SK-N-SH (cell line): ENCODE measurements at regions not wholly inside any gene's neighbourhood (a gene's known extent, or its start where the extent isn't known, plus 50 kb on each side); places are given as distances from the start of the nearest gene placed in this dataset.

Source experiments
- CTCF ChIA-PET: fragments of 300-600, 350-600 bp; formaldehyde crosslinking; extraction: SDS; loops from one replicate; lab custom pipeline; 2021; lab: Yijun Ruan, JAX
- POLR2A ChIA-PET: fragments of 350-600 bp; sonication (Branson Sonifier 250); formaldehyde crosslinking; extraction: SDS; loops from one replicate; lab custom pipeline; 2020; ENCODE audit warnings: antibody characterized with exemption, inconsistent platforms; lab: Yijun Ruan, JAX
- DNase-seq: peaks from one replicate; pipeline ENCODE4 v3.0.0; 2012
- H2AFZ ChIP-seq: fragments of 200-600 bp; sonication (generic); 2 replicates; pipeline ENCODE4 v1.8.1; 2016; ENCODE audit warnings: antibody characterized with exemption, mild to moderate bottlenecking, low read depth
- H3F3A ChIP-seq: fragments of 200-600 bp; sonication (generic); replicated peaks from 2 replicates; pipeline ENCODE3; 2016; ENCODE audit warnings: antibody characterized with exemption, mild to moderate bottlenecking; ENCODE audit not compliant: insufficient read depth
- H3K27ac ChIP-seq, 2 experiments: fragments of 200-500 bp in 1 of 2; fragments of 200-600 bp in 1 of 2; sonication (Bioruptor generic) in 1 of 2; sonication (generic), shearing (Covaris generic) in 1 of 2; 2 replicates each; pipeline versions ENCODE4 v1.5.1 to v1.6.1; 2014 to 2016; ENCODE audit warnings: low read depth in 2 of 2, inconsistent platforms in 1 of 2, low read length in 1 of 2, mild to moderate bottlenecking in 1 of 2, mixed read lengths in 1 of 2
- H3K27me3 ChIP-seq: fragments of 200-600 bp; sonication (generic), shearing (Covaris generic); 2 replicates; pipeline ENCODE4 v1.6.1; 2016; ENCODE audit warnings: mixed run types; ENCODE audit not compliant: insufficient read depth
- H3K36me3 ChIP-seq, 2 experiments: fragments of 200-500 bp in 1 of 2; fragments of 200-600 bp in 1 of 2; sonication (Bioruptor generic) in 1 of 2; sonication (generic) in 1 of 2; replicated peaks in 1 of 2; 2 replicates each; pipeline versions ENCODE3 to v1.5.1; 2014 to 2016; ENCODE audit warnings: low read length in 1 of 2, mild to moderate bottlenecking in 1 of 2; ENCODE audit not compliant: insufficient read depth in 2 of 2, control insufficient read depth in 1 of 2
- H3K4me1 ChIP-seq, 2 experiments: fragments of 200-500 bp in 1 of 2; fragments of 200-600 bp in 1 of 2; sonication (Bioruptor generic) in 1 of 2; sonication (generic), shearing (Covaris generic) in 1 of 2; 2 replicates each; pipeline versions ENCODE4 v1.5.1 to v1.6.1; 2014 to 2016; ENCODE audit warnings: low read depth in 1 of 2, low read length in 1 of 2, mixed run types in 1 of 2; ENCODE audit not compliant: insufficient read depth in 2 of 2, control insufficient read depth in 1 of 2
- H3K4me2 ChIP-seq: fragments of 200-600 bp; sonication (generic), shearing (Covaris generic); 2 replicates; pipeline ENCODE4 v1.6.1; 2017; ENCODE audit warnings: mixed run types
- H3K4me3 ChIP-seq, 2 experiments: fragments of 200-500 bp in 1 of 2; fragments of 200-600 bp in 1 of 2; sonication (Bioruptor generic) in 1 of 2; sonication (generic), shearing (Covaris generic) in 1 of 2; 2 replicates each; pipeline versions ENCODE4 v1.5.1 to v1.8.1; 2014 to 2016; ENCODE audit warnings: low read depth in 2 of 2, inconsistent platforms in 1 of 2, low read length in 1 of 2, mild to moderate bottlenecking in 1 of 2, mixed read lengths in 1 of 2, moderate library complexity in 1 of 2
- H3K79me2 ChIP-seq: fragments of 200-600 bp; sonication (generic); 2 replicates; pipeline ENCODE4 v1.8.1; 2017; ENCODE audit warnings: mild to moderate bottlenecking; ENCODE audit not compliant: insufficient read depth
- H3K9ac ChIP-seq: fragments of 200-600 bp; sonication (generic); 2 replicates; pipeline ENCODE4 v1.6.1; 2017; ENCODE audit warnings: mixed run types
- H3K9me2 ChIP-seq: fragments of 200-600 bp; sonication (generic); 2 replicates; pipeline ENCODE4 v1.6.1; 2017; ENCODE audit warnings: mixed run types
- H3K9me3 ChIP-seq: fragments of 200-600 bp; sonication (generic); 2 replicates; pipeline ENCODE4 v1.6.1; 2017; ENCODE audit warnings: mixed run types, mild to moderate bottlenecking, moderate library complexity
- H4K20me1 ChIP-seq: fragments of 200-600 bp; sonication (generic); 2 replicates; pipeline ENCODE4 v1.6.1; 2017; ENCODE audit warnings: mild to moderate bottlenecking, mixed run types; ENCODE audit not compliant: insufficient read depth
- CHD2 ChIP-seq: fragments of 150-350 bp; IDR thresholded peaks from 2 replicates; pipeline ENCODE4 v1.6.1; 2018; ENCODE audit warnings: low read length; ENCODE audit not compliant: partially characterized antibody
- EP300 ChIP-seq, 2 experiments: IDR thresholded peaks; 2 replicates each; pipeline versions ENCODE4 v1.4.0 to v1.6.1; 2012; ENCODE audit warnings: borderline replicate concordance in 1 of 2, low read depth in 1 of 2, low read length in 1 of 2
- EZH2phosphoT487 ChIP-seq: fragments of 200-600 bp; sonication (generic); IDR thresholded peaks from 2 replicates; pipeline ENCODE4 v1.6.1; 2017; ENCODE audit warnings: low read depth, mixed run types, mild to moderate bottlenecking, antibody characterized with exemption, moderate library complexity, borderline replicate concordance
- FOSL2 ChIP-seq: IDR thresholded peaks from 2 replicates; pipeline ENCODE4 v1.4.0; 2012; ENCODE audit warnings: low read depth, mild to moderate bottlenecking, moderate library complexity, borderline replicate concordance
- FOXJ3 ChIP-seq: sonication (generic); formaldehyde crosslinking; IDR thresholded peaks from 2 replicates; pipeline ENCODE4 v1.5.1; 2020; ENCODE audit warnings: mild to moderate bottlenecking, missing genetic modification reagents
- FOXM1 ChIP-seq: IDR thresholded peaks from 2 replicates; pipeline ENCODE4 v1.4.0; 2012; ENCODE audit warnings: low read depth, mild to moderate bottlenecking
- GABPA ChIP-seq: IDR thresholded peaks from 2 replicates; pipeline ENCODE4 v1.4.0; 2012; ENCODE audit warnings: low read depth, mild to moderate bottlenecking
- JUND ChIP-seq: IDR thresholded peaks from 2 replicates; pipeline ENCODE4 v1.4.0; 2012
- MEF2A ChIP-seq: IDR thresholded peaks from 2 replicates; pipeline ENCODE4 v1.4.0; 2012; ENCODE audit warnings: low read depth, borderline replicate concordance
- NFIC ChIP-seq: IDR thresholded peaks from 2 replicates; pipeline ENCODE4 v1.4.0; 2012; ENCODE audit warnings: borderline replicate concordance
- RAD21 ChIP-seq: IDR thresholded peaks from 2 replicates; pipeline ENCODE4 v1.6.1; 2012; ENCODE audit warnings: mild to moderate bottlenecking, low read length
- RFX5 ChIP-seq: IDR thresholded peaks from 2 replicates; pipeline ENCODE4 v1.6.1; 2012; ENCODE audit warnings: mild to moderate bottlenecking, improper control_type of control experiment, low read length
- TAF1 ChIP-seq: IDR thresholded peaks from 2 replicates; pipeline ENCODE4 v1.6.1; 2012; ENCODE audit warnings: low read depth, mild to moderate bottlenecking, low read length, moderate library complexity, borderline replicate concordance
- YY1 ChIP-seq: IDR thresholded peaks from 2 replicates; pipeline ENCODE4 v1.4.0; 2012; ENCODE audit warnings: low read depth, mild to moderate bottlenecking
- WGBS: methylation state at CpG from one replicate; pipeline ENCODE4 v1.1.6; 2017; ENCODE audit warnings: low lambda C conversion rate; 5-methylcytosine and 5-hydroxymethylcytosine counted together
- TF ChIP-seq, protein P1 (sequence below): IDR thresholded peaks from 2 replicates; pipeline ENCODE4 v1.4.0; 2012; ENCODE audit warnings: low read depth
- TF ChIP-seq, protein P2 (sequence below): IDR thresholded peaks from 2 replicates; pipeline ENCODE4 v1.4.0; 2012; ENCODE audit warnings: low read depth, borderline replicate concordance
- TF ChIP-seq, protein P3 (sequence below): IDR thresholded peaks from 2 replicates; pipeline ENCODE4 v1.6.1; 2012; ENCODE audit warnings: mild to moderate bottlenecking, low read depth, low read length, moderate library complexity

DNA sequence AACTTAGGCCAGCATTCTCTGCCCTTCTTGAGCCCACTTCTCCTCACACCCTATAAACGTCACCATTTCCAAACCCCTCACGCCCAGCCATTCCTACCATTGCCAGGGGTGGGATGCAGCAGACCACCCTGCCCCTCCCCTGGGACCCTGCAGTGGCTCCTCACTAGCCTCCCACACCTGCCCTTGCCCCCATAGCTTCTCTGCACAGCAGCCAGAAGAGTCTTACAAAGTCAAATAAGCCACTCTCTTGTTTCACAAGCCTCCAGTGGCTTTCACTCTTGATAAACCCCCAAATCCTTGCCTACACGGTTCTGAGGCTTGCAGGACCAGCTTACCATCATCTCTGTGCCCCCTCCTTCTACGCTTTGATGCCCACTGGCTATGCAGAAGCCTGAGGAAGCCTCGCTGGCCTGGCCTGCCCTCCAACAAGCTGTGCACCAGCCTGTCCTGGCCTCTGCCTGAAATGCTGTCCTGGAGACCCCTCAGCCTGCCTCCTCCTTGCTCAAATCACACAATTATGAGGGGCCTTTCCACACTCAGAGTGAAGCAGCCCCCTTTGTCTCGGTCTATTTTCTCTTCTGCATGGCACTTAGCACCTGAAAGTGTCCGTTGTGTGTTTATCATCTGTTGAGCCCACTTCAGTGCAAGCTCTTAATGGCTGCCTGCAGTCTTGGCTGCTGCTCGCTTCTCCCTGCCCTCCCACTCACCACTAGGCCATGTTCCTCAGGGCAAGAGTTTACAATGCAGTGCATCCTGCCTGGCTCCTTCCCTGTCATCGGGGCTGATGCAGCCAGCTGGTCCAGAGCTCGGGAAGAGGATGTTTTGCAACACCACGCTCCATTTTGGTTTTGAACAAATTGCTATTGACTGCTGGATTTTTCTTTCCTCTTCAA is 82.6 kb upstream of the RGPD5 start:
- Histone ChIP-seq H3K79me2 (no peaks in the 10 kb centered on the region), H3K4me2 (no peak overlapping the region), H3K4me1 (no peaks in the 10 kb centered on the region; a peak in 1 of 4 replicates), H3K9me3 (no peaks in the 10 kb centered on the region), H3K27me3 (no peaks in the 10 kb centered on the region), H3F3A (no peaks in the 10 kb centered on the region), H3K4me3 (no peak overlapping the region), H2AFZ (no peak overlapping the region), H3K9me2 (no peaks in the 10 kb centered on the region), H3K9ac (no peak overlapping the region), H3K27ac (no peak overlapping the region), H4K20me1 (no peaks in the 10 kb centered on the region), H3K36me3 (no peaks in the 10 kb centered on the region)
- no peak for DNase-seq
- TF ChIP-seq NFIC (no peak), RFX5 (no peak), EZH2phosphoT487 (no peak), TAF1 (no peak), FOXM1 (no peak), CHD2 (no peak), RAD21 (no peak), YY1 (no peak), MEF2A (no peak), EP300 (IDR thresholded peaks at IDR 0.05; ENCODE audit: borderline replicate concordance in 1 of 2, low read depth in 1 of 2, low read length in 1 of 2) (no peak), JUND (no peak), FOSL2 (no peak), GABPA (no peak)
- TF ChIP-seq, protein P1, sequence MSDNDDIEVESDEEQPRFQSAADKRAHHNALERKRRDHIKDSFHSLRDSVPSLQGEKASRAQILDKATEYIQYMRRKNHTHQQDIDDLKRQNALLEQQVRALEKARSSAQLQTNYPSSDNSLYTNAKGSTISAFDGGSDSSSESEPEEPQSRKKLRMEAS, result no peak
- TF ChIP-seq, protein P2, sequence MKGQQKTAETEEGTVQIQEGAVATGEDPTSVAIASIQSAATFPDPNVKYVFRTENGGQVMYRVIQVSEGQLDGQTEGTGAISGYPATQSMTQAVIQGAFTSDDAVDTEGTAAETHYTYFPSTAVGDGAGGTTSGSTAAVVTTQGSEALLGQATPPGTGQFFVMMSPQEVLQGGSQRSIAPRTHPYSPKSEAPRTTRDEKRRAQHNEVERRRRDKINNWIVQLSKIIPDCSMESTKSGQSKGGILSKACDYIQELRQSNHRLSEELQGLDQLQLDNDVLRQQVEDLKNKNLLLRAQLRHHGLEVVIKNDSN, result no peak
- CTCF ChIA-PET, result interaction anchor here (1.2 to 1.7 kb wide), 2 partner anchors 17 to 25 kb away, joined by 3 to 4 read pairs; no protein-coding TSS in a partner anchor
- POLR2A ChIA-PET, result no interaction called here
- 64% methylated on average over 11 of the region's 11 CpGs for WGBS

DNA sequence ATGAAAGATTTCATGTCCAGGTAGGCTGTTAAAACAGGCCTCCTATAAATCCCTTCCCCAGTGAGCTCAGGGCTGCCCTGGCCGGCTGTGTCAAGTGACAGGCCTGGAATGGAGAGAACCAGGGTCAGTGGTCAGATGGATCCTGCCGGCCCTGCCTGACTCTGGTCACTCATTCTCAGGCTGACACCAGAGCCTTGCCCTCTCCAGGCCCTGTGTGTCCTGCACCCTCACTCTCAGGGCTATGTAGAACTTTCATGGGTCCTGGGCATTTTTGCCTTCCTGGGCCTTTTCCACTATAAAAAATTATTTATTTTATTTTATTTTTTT is 82.0 kb upstream of the RGPD5 start:
- no peaks in the 10 kb centered on the region; a peak in 1 of 4 replicates for H3K4me1 ChIP-seq
- POLR2A ChIA-PET, result no interaction called here
- no peaks in the 10 kb centered on the region for H3K9me3 ChIP-seq
- H3F3A ChIP-seq, result no peaks in the 10 kb centered on the region
- CTCF ChIA-PET, result interaction anchor here (1.1 to 1.7 kb wide), 2 partner anchors 24 kb away, joined by 3 to 4 read pairs; no protein-coding TSS in a partner anchor
- H4K20me1 ChIP-seq, result no peaks in the 10 kb centered on the region
- H3K27ac ChIP-seq, result no peak overlapping the region
- TF ChIP-seq, protein P3, sequence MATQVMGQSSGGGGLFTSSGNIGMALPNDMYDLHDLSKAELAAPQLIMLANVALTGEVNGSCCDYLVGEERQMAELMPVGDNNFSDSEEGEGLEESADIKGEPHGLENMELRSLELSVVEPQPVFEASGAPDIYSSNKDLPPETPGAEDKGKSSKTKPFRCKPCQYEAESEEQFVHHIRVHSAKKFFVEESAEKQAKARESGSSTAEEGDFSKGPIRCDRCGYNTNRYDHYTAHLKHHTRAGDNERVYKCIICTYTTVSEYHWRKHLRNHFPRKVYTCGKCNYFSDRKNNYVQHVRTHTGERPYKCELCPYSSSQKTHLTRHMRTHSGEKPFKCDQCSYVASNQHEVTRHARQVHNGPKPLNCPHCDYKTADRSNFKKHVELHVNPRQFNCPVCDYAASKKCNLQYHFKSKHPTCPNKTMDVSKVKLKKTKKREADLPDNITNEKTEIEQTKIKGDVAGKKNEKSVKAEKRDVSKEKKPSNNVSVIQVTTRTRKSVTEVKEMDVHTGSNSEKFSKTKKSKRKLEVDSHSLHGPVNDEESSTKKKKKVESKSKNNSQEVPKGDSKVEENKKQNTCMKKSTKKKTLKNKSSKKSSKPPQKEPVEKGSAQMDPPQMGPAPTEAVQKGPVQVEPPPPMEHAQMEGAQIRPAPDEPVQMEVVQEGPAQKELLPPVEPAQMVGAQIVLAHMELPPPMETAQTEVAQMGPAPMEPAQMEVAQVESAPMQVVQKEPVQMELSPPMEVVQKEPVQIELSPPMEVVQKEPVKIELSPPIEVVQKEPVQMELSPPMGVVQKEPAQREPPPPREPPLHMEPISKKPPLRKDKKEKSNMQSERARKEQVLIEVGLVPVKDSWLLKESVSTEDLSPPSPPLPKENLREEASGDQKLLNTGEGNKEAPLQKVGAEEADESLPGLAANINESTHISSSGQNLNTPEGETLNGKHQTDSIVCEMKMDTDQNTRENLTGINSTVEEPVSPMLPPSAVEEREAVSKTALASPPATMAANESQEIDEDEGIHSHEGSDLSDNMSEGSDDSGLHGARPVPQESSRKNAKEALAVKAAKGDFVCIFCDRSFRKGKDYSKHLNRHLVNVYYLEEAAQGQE, result no peak
- TF ChIP-seq EZH2phosphoT487, result no peak
- TF ChIP-seq FOXJ3 (CRISPR knock-in tag), result no peak
- TF ChIP-seq RAD21, result no peak
- H3K4me2 ChIP-seq, result no peak overlapping the region
- H3K4me3 ChIP-seq, result no peak overlapping the region
- no peak overlapping the region for H2AFZ ChIP-seq
- no peaks in the 10 kb centered on the region for H3K9me2 ChIP-seq
- WGBS, result 93% methylated on average over 2 of the region's 2 CpGs
- DNase-seq, result no peak
- H3K79me2 ChIP-seq, result no peaks in the 10 kb centered on the region
- H3K36me3 ChIP-seq, result no peaks in the 10 kb centered on the region
- H3K27me3 ChIP-seq, result no peaks in the 10 kb centered on the region
- H3K9ac ChIP-seq, result no peak overlapping the region
